Kidney (tissue), 13 donors: ENCODE measurements at regions not wholly inside any gene's neighbourhood (a gene's known extent, or its start where the extent isn't known, plus 50 kb on each side); places are given as distances from the start of the nearest gene placed in this dataset.
A peak's percentile ranks its signal among the peaks of the same experiment; 100 is the strongest.

Source experiments
- DNase-seq, 5 donors: peaks; one replicate each; pipeline ENCODE4 v3.0.0-alpha.2; 2013 to 2020
- FAIRE-seq: peaks from 2 replicates; lab custom pipeline; 2012; peaks lifted over from hg19 to GRCh38; lab: Jason Lieb, UNC
- H3K27ac ChIP-seq, 2 donors: one replicate each; pipeline ENCODE4 v1.7.0; 2013; ENCODE audit warnings: low read depth in 2 of 2, low read length in 2 of 2, inconsistent platforms in 1 of 2
- H3K27me3 ChIP-seq: one replicate; pipeline ENCODE4 v1.7.1; 2013; ENCODE audit warnings: low read length, inconsistent platforms; ENCODE audit not compliant: control insufficient read depth, insufficient read depth
- H3K36me3 ChIP-seq, 3 donors: one replicate each; pipeline versions ENCODE4 v1.7.0 to v1.7.1; 2013; ENCODE audit warnings: low read length in 3 of 3, control low read depth in 1 of 3, inconsistent platforms in 1 of 3; ENCODE audit not compliant: insufficient read depth in 3 of 3, control insufficient read depth in 2 of 3
- H3K4me1 ChIP-seq, 3 donors: one replicate each; pipeline versions ENCODE4 v1.7.0 to v1.7.1; 2013; ENCODE audit warnings: low read length in 3 of 3, inconsistent platforms in 1 of 3, low read depth in 1 of 3; ENCODE audit not compliant: control insufficient read depth in 2 of 3, insufficient read depth in 2 of 3
- H3K4me3 ChIP-seq, 3 donors: one replicate each; pipeline versions ENCODE4 v1.7.0 to v1.8.1; 2013; ENCODE audit warnings: low read length in 3 of 3, control low read depth in 1 of 3, inconsistent platforms in 1 of 3
- H3K9ac ChIP-seq, 3 donors: one replicate each; pipeline versions ENCODE4 v1.7.0 to v1.7.1; 2013; ENCODE audit warnings: low read length in 3 of 3, control low read depth in 1 of 3, inconsistent platforms in 1 of 3
- H3K9me3 ChIP-seq, 3 donors: one replicate each; pipeline versions ENCODE4 v1.7.0 to v1.7.1; 2013; ENCODE audit warnings: low read length in 3 of 3, control low read depth in 1 of 3, inconsistent platforms in 1 of 3; ENCODE audit not compliant: control insufficient read depth in 2 of 3, insufficient read depth in 1 of 3
- CTCF ChIP-seq: IDR thresholded peaks from 3 replicates; pipeline ENCODE4 v1.5.1; 2012; ENCODE audit warnings: mild to moderate bottlenecking, moderate library complexity, borderline replicate concordance; ENCODE audit not compliant: insufficient read depth; ENCODE audit errors: extremely low read depth
- intact Hi-C: fragments of 100-400 bp; cut with DNase I; formaldehyde crosslinking; loops from one replicate; pipeline ENCODE4 v1.11.1; 2022
- donor health status: control.
- donor health status: control.
- donor health status: control.
- donor health status: control.
- donor health status: control.
- donor health status: DM: yes; HTN: yes; CAD: no.
- donor health status: Normal renal cell carcinoma (clear cell type).

- TF ChIP-seq CTCF = no peak
- Histone ChIP-seq H3K9me3 (no peaks in the 10 kb centered on the region), H3K4me1 (peaks cover 0 to 6% (median 5%) of the 10 kb centered on the region in 3 donors), H3K36me3 (no peaks in the 10 kb centered on the region), H3K9ac (no peak overlapping the region), H3K27me3 (no peaks in the 10 kb centered on the region), H3K27ac (no peak overlapping the region), H3K4me3 (no peak overlapping the region)
- DNase-seq = peak in 2 of 5 donors; percentile 24 to 49
- peak; percentile 41 for FAIRE-seq
- intact Hi-C loops = no loop called here
Measured at GRCh38 chr14:27253966-27254365, 656.1 kb upstream of the NOVA1 start.

GRCh38 chr14:27256805-27257204 lies 659.0 kb upstream of the NOVA1 start:
- DNase-seq = no peak
- no peak overlapping the region for H3K9ac ChIP-seq
- peak; percentile 49 for FAIRE-seq
- peaks cover 0 to 6% (median 5%) of the 10 kb centered on the region in 3 donors for H3K4me1 ChIP-seq
- no peak for TF ChIP-seq CTCF
- intact Hi-C loops = no loop called here
- H3K27me3 ChIP-seq = no peaks in the 10 kb centered on the region
- no peaks in the 10 kb centered on the region for H3K9me3 ChIP-seq
- no peak overlapping the region for H3K4me3 ChIP-seq
- H3K27ac ChIP-seq = no peak overlapping the region
- no peaks in the 10 kb centered on the region for H3K36me3 ChIP-seq

- Histone ChIP-seq H3K27ac (no peak overlapping the region), H3K27me3 (no peaks in the 10 kb centered on the region), H3K9ac (no peak overlapping the region), H3K4me1 (no peaks in the 10 kb centered on the region), H3K4me3 (no peak overlapping the region), H3K36me3 (no peaks in the 10 kb centered on the region), H3K9me3 (no peaks in the 10 kb centered on the region)
- intact Hi-C loops = no loop called here
- no peak for DNase-seq
- TF ChIP-seq CTCF = no peak
- no peak for FAIRE-seq
Measured at GRCh38 chr14:27267876-27268275, 670.0 kb upstream of the NOVA1 start.

- no peaks in the 10 kb centered on the region for H3K4me1 ChIP-seq
- FAIRE-seq (no peak), DNase-seq (no peak)
- H3K9ac ChIP-seq = no peak overlapping the region
- intact Hi-C loops = no loop called here
- no peak for TF ChIP-seq CTCF
- H3K27me3 ChIP-seq = no peaks in the 10 kb centered on the region
- no peaks in the 10 kb centered on the region for H3K9me3 ChIP-seq
- no peak overlapping the region for H3K27ac ChIP-seq
- no peaks in the 10 kb centered on the region for H3K36me3 ChIP-seq
- H3K4me3 ChIP-seq = no peak overlapping the region
Measured at GRCh38 chr14:27270716-27271115, 672.9 kb upstream of the NOVA1 start.
